GM19025 (cell line): ENCODE measurements at regions not wholly inside any gene's neighbourhood (a gene's known extent, or its start where the extent isn't known, plus 50 kb on each side); places are given as distances from the start of the nearest gene placed in this dataset.

ENCODE experiments used
- ATAC-seq: cut with Tn5 transposase; IDR thresholded peaks from one replicate; pipeline ENCODE4 v1.9.1; 2021; ENCODE audit warnings: mild to moderate bottlenecking, low read depth, moderate library complexity; ENCODE audit not compliant: unreplicated experiment

GRCh38 chr7:15794801-15795200, 108.3 kb upstream of the MEOX2 start:
- ATAC-seq, result no peak

- no peak for ATAC-seq
Measured at GRCh38 chr7:15784694-15785030, 98.2 kb upstream of the MEOX2 start.

- no peak for ATAC-seq
Measured at GRCh38 chr7:15783987-15784693, 97.7 kb upstream of the MEOX2 start.

GRCh38 chr7:15782656-15783055, 96.2 kb upstream of the MEOX2 start:
- ATAC-seq, result no peak

DNA sequence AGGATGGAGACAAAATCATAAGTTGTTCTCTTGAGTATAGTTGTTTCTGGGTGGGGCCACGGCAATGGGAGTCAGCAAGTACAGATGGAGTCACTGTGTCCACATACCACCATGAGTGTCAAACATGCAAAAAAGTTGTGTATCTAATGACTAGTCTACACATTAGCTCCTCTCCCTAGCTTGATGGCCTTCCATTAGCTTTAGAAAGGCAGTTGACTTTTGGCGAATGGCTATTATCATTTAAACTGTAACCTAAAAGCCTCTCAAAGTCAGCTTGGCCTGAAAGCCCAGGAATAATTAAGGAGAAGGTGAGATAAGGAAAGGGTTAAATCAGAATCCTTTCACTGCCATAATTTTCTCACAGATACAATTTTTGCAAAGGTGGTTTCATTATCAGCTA, 95.5 kb upstream of the MEOX2 start:
- no peak for ATAC-seq

GRCh38 chr7:15780271-15780670, 93.8 kb upstream of the MEOX2 start:
- ATAC-seq, result no peak

GRCh38 chr7:15778191-15778590, 91.7 kb upstream of the MEOX2 start:
- no peak for ATAC-seq

GRCh38 chr7:15765753-15766152, 79.3 kb upstream of the MEOX2 start:
- no peak for ATAC-seq

DNA sequence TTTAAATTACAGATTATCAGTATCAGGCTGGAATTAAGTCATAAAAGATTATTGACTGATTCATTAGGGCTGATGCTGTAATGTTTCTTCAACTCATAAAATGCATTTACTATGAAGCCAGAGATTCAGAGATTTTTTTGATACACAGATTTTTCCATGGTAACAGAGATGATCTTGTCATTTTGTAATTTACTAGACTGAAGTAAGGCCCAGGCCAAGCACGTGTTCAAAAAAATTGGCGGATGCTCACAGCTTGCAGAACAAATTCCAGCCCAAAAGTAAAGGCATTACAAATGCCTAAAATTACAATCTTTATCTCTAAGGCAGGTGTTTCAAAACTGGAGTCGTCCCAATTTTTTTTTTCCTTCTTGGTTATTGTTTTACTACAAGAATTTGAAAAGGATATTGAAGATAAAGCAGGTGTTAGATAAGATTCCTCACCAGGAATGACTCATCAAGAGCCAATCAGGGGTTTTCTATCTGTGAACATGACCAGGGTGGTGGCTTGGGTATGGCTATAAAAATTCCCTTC, 78.4 kb upstream of the MEOX2 start:
- no peak for ATAC-seq

- no peak for ATAC-seq
Measured at GRCh38 chr7:15764010-15764409, 77.5 kb upstream of the MEOX2 start.

- ATAC-seq, result no peak
Measured at GRCh38 chr7:15757041-15758000, 70.8 kb upstream of the MEOX2 start.

GRCh38 chr7:15755061-15755460, 68.6 kb upstream of the MEOX2 start:
- no peak for ATAC-seq

- ATAC-seq, result no peak
Measured at GRCh38 chr7:15753887-15754579, 67.5 kb upstream of the MEOX2 start.

DNA sequence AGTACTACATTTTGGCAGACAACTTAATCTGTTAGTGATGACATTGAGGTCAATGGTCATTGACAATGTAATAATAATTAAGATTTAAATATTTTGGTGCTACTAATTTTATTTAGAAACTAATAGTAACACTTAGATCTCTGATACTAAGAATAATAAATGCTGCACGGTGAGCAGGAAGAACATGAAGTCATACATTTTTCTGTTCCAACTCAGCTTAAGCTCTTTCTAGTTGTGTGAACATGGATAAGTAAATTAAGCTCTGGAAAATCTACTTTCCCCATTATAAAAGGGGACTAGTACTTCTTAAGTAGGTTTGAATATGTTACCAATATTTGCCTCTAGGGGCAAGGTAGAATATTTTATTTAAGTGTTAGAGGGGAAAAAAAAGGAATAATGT, 65.9 kb upstream of the MEOX2 start:
- no peak for ATAC-seq

DNA sequence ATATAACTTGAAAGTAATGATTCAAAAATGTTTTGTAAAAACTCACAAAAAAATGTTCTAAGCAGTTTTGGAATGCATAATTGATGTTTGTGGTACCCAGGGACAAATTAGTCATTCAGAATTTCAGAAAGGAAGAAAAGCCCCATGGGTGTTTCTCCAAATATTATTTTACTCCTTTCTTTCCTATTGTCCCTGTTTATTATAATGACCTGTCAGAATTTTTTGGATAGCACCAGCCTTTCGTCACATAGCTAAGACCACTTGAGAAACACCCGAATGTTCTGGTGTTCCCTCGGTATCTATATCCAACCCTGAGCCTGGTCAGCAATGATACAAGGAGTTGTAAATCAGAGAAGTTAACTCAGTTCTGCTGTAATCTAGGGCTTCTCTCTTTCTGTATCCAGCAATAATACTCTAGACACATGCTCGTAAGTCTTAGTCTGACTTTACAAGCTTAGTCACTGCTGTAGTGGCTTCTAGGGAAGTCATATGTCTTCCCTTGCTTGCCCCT, 64.8 kb upstream of the MEOX2 start:
- no peak for ATAC-seq

GRCh38 chr7:15750727-15751126, 64.2 kb upstream of the MEOX2 start:
- ATAC-seq, result no peak

GRCh38 chr7:15749631-15750030, 63.1 kb upstream of the MEOX2 start:
- no peak for ATAC-seq

GRCh38 chr7:15747712-15748111, 61.2 kb upstream of the MEOX2 start:
- no peak for ATAC-seq

DNA sequence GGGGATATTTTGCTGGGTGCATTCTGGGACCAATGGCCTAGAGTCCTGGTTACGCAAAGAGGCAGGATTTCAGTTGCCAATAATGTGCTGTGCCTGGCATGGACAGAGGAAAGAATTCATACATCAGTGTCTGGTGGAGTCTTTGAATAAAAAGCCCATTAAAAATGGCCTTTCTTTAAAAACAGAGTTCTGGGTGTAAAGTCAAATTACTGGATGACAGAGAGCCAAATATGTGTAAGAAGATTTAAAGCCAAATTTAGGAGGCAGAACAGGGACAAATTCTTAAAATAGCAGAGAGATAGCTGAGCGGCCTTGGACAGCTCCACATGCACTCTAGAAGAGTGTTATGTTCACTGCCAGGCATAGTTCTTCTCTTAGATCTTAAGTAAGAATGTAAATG, 60.8 kb upstream of the MEOX2 start:
- ATAC-seq, result no peak

DNA sequence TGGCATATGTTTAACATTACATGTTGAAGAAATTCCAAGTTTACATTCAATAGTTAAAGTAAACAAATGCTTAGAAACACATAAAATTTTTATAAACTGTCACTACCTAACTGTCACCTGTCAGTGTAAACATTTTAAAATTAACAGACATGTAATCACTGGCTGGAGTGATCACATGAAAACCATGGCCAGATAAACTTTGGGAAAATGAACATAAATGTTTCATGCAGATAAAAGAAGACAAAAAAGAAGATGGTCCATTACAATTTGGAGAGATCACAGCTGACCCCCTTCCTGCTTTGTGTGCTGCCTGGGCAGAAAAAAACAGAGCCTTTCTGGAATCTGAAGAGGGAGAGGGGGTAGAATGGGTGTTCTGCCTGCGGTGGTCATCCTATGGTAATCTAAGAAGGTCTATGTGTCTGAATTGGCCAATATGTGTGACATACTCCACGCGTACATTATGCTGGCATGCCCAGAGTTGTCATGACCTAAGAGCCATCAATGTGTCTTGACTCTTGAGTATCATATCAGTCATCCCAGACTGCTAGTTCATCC, 57.5 kb upstream of the MEOX2 start:
- no peak for ATAC-seq

DNA sequence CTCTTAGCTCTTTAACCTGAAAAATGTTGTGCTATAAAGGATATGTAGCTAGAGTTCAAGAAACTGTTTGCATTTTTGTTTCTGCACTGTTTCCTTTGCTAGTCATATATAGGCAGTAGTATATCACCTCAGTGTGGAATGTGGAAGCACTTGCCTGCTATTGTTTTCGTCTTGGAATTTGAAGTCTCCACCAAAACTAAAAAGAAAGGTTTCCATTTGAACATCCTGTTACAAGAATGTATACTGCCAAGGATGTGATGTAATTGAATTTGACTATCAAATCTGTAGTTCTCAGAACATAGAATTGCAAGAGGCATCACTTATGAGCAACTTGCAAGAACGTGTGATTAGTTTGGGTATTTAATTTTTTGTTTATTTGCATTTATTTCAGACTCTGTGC, 51.1 kb upstream of the MEOX2 start:
- no peak for ATAC-seq
